Glomerular endothelial cell (primary cell): ENCODE measurements at regions not wholly inside any gene's neighbourhood (a gene's known extent, or its start where the extent isn't known, plus 50 kb on each side); places are given as distances from the start of the nearest gene placed in this dataset.
"Not testable (repeated sequence)": the region's sequence is repeated elsewhere in the genome, so short reads cannot be mapped to it uniquely, and the experiment has no call there.

Experiments
- DNase-seq: peaks from one replicate; pipeline ENCODE4 v3.0.0-alpha.2; 2011; ENCODE audit warnings: low read depth, low spot score; ENCODE audit errors: extremely low read depth

GRCh38 chr6:85236636-85237035, 213.2 kb upstream of the NT5E start:
- DNase-seq = no peak

- DNase-seq = not testable (repeated sequence)
Measured at GRCh38 chr6:85227345-85227744, 222.5 kb upstream of the NT5E start.

GRCh38 chr6:85212794-85213193, 237.1 kb upstream of the NT5E start:
- DNase-seq = not testable (repeated sequence)

- no peak for DNase-seq
Measured at GRCh38 chr6:85195243-85195642, 254.6 kb upstream of the NT5E start.

GRCh38 chr6:85193339-85193738, 256.5 kb upstream of the NT5E start:
- no peak for DNase-seq

GRCh38 chr6:85192596-85192995, 257.3 kb upstream of the NT5E start:
- DNase-seq = no peak

GRCh38 chr6:85192186-85192585, 257.7 kb upstream of the NT5E start:
- DNase-seq = no peak

- DNase-seq = no peak
Measured at GRCh38 chr6:85191656-85192055, 258.2 kb upstream of the NT5E start.

- no peak for DNase-seq
Measured at GRCh38 chr6:85186546-85187175, 263.2 kb upstream of the NT5E start.

GRCh38 chr6:85185977-85186376, 263.9 kb upstream of the NT5E start:
- DNase-seq = no peak

GRCh38 chr6:85183841-85184240, 266.0 kb upstream of the NT5E start:
- DNase-seq = no peak

GRCh38 chr6:85172705-85173104, 277.2 kb upstream of the NT5E start:
- DNase-seq = no peak

- no peak for DNase-seq
Measured at GRCh38 chr6:85172161-85172560, 277.7 kb upstream of the NT5E start.

- no peak for DNase-seq
Measured at GRCh38 chr6:85169189-85169588, 280.7 kb upstream of the NT5E start.

- DNase-seq = no peak
Measured at GRCh38 chr6:85168146-85168545, 281.7 kb upstream of the NT5E start.

- DNase-seq = no peak
Measured at GRCh38 chr6:85166114-85166741, 283.7 kb upstream of the NT5E start.

GRCh38 chr6:85163156-85164080, 286.5 kb upstream of the NT5E start:
- no peak for DNase-seq

- DNase-seq = no peak
Measured at GRCh38 chr6:85157311-85157710, 292.6 kb upstream of the NT5E start.

- no peak for DNase-seq
Measured at GRCh38 chr6:85143676-85144075, 306.2 kb upstream of the NT5E start.

GRCh38 chr6:85137865-85138264, 312.0 kb upstream of the NT5E start:
- DNase-seq = no peak

GRCh38 chr6:85136310-85136709, 313.6 kb upstream of the NT5E start:
- no peak for DNase-seq
